ENCODE measurements at regions not wholly inside any gene's neighbourhood (a gene's known extent, or its start where the extent isn't known, plus 50 kb on each side); places are given as distances from the start of the nearest gene placed in this dataset.
A peak's percentile ranks its signal among the peaks of the same experiment; 100 is the strongest.
"Not testable (repeated sequence)": the region's sequence is repeated elsewhere in the genome, so short reads cannot be mapped to it uniquely, and the experiment has no call there.

GRCh38 chr6:2611092-2611491, 139.6 kb downstream of the MYLK4 start:
- peak; percentile 31 for DNase-seq (ENCODE audit: low spot score)

GRCh38 chr6:2608503-2608902, 142.2 kb downstream of the MYLK4 start:
- DNase-seq (ENCODE audit: low spot score), result no peak

- DNase-seq (ENCODE audit: low spot score), result no peak
These were observed 150.4 kb downstream of the MYLK4 start for GRCh38 chr6:2600363-2600762.

- DNase-seq (ENCODE audit: low spot score), result no peak
These were observed 150.9 kb downstream of the MYLK4 start for GRCh38 chr6:2599817-2600216.

GRCh38 chr6:2598867-2599266, 151.9 kb downstream of the MYLK4 start:
- no peak for DNase-seq (ENCODE audit: low spot score)

GRCh38 chr6:2597991-2598390, 152.7 kb downstream of the MYLK4 start:
- DNase-seq (ENCODE audit: low spot score), result no peak

GRCh38 chr6:2597457-2597856, 153.3 kb downstream of the MYLK4 start:
- not testable (repeated sequence) for DNase-seq (ENCODE audit: low spot score)

GRCh38 chr6:2596222-2596621, 154.5 kb downstream of the MYLK4 start:
- DNase-seq (ENCODE audit: low spot score), result no peak

GRCh38 chr6:2594868-2595267, 155.9 kb downstream of the MYLK4 start:
- no peak for DNase-seq (ENCODE audit: low spot score)

- no peak for DNase-seq (ENCODE audit: low spot score)
These were observed 157.6 kb downstream of the MYLK4 start for GRCh38 chr6:2593167-2593566.

- DNase-seq (ENCODE audit: low spot score), result no peak
These were observed 161.5 kb downstream of the MYLK4 start for GRCh38 chr6:2589171-2589661.

GRCh38 chr6:2583459-2583858, 167.3 kb downstream of the MYLK4 start:
- DNase-seq (ENCODE audit: low spot score), result no peak

- no peak for DNase-seq (ENCODE audit: low spot score)
These were observed 168.5 kb downstream of the MYLK4 start for GRCh38 chr6:2582268-2582667.

- DNase-seq (ENCODE audit: low spot score), result no peak
These were observed 169.1 kb downstream of the MYLK4 start for GRCh38 chr6:2581611-2582010.

- DNase-seq (ENCODE audit: low spot score), result no peak
These were observed 169.7 kb downstream of the MYLK4 start for GRCh38 chr6:2581011-2581410.

GRCh38 chr6:2579804-2580570, 170.7 kb downstream of the MYLK4 start:
- no peak for DNase-seq (ENCODE audit: low spot score)

GRCh38 chr6:2579241-2579761, 171.4 kb downstream of the MYLK4 start:
- no peak for DNase-seq (ENCODE audit: low spot score)

GRCh38 chr6:2578767-2579166, 172.0 kb downstream of the MYLK4 start:
- no peak for DNase-seq (ENCODE audit: low spot score)

GRCh38 chr6:2576499-2576898, 174.2 kb downstream of the MYLK4 start:
- no peak for DNase-seq (ENCODE audit: low spot score)

GRCh38 chr6:2575236-2575635, 175.5 kb downstream of the MYLK4 start:
- DNase-seq (ENCODE audit: low spot score), result no peak

- not testable (repeated sequence) for DNase-seq (ENCODE audit: low spot score)
These were observed 181.3 kb downstream of the MYLK4 start for GRCh38 chr6:2569420-2569819.

GRCh38 chr6:2566048-2566447, 184.7 kb downstream of the MYLK4 start:
- no peak for DNase-seq (ENCODE audit: low spot score)

GRCh38 chr6:2565499-2565898, 185.2 kb downstream of the MYLK4 start:
- no peak for DNase-seq (ENCODE audit: low spot score)

GRCh38 chr6:2563635-2564034, 187.1 kb downstream of the MYLK4 start:
- no peak for DNase-seq (ENCODE audit: low spot score)
